Mesenchymal stem cell (in vitro differentiated cells and primary cell): ENCODE measurements at regions not wholly inside any gene's neighbourhood (a gene's known extent, or its start where the extent isn't known, plus 50 kb on each side); places are given as distances from the start of the nearest gene placed in this dataset.

Experiments
- DNase-seq: peaks from one replicate; pipeline ENCODE4 v3.0.0-alpha.2; 2013
- H2AFZ ChIP-seq: one replicate; pipeline ENCODE4 v1.6.1; 2013; ENCODE audit warnings: low read depth, mild to moderate bottlenecking, control low read depth, inconsistent platforms, low read length, moderate library complexity
- H2AK5ac ChIP-seq: 2 replicates; pipeline ENCODE4 v1.6.1; 2013; ENCODE audit warnings: low read length, moderate library complexity, mild to moderate bottlenecking, inconsistent platforms; ENCODE audit not compliant: severe bottlenecking
- H2BK120ac ChIP-seq: one replicate; pipeline ENCODE4 v1.6.1; 2013; ENCODE audit warnings: low read depth, mild to moderate bottlenecking, inconsistent platforms, low read length, moderate library complexity
- H2BK12ac ChIP-seq, 2 experiments: one replicate each; pipeline ENCODE4 v1.6.1; 2013; ENCODE audit warnings: inconsistent platforms in 2 of 2, low read length in 2 of 2, mild to moderate bottlenecking in 2 of 2, moderate library complexity in 2 of 2, control low read depth in 1 of 2
- H2BK15ac ChIP-seq: one replicate; pipeline ENCODE4 v1.6.1; 2013; ENCODE audit warnings: mild to moderate bottlenecking, low read depth, inconsistent platforms; ENCODE audit not compliant: poor library complexity, severe bottlenecking
- H2BK5ac ChIP-seq: 2 replicates; pipeline ENCODE4 v1.6.1; 2013; ENCODE audit warnings: low read depth, mild to moderate bottlenecking, low read length, control low read depth, inconsistent platforms; ENCODE audit not compliant: poor library complexity, severe bottlenecking
- H3K14ac ChIP-seq, 2 experiments: one replicate each; pipeline ENCODE4 v1.6.1; 2013; ENCODE audit warnings: inconsistent platforms in 2 of 2, low read length in 2 of 2, control low read depth in 1 of 2, mild to moderate bottlenecking in 1 of 2, moderate library complexity in 1 of 2
- H3K18ac ChIP-seq, 2 experiments: one replicate each; pipeline ENCODE4 v1.6.1; 2013; ENCODE audit warnings: inconsistent platforms in 2 of 2, low read length in 2 of 2, control low read depth in 1 of 2, low read depth in 1 of 2, mild to moderate bottlenecking in 1 of 2
- H3K23ac ChIP-seq, 2 experiments: one replicate each; pipeline ENCODE4 v1.6.1; 2013; ENCODE audit warnings: inconsistent platforms in 2 of 2, low read length in 2 of 2, mild to moderate bottlenecking in 2 of 2, moderate library complexity in 2 of 2, control low read depth in 1 of 2
- H3K27ac ChIP-seq: 2 replicates; pipeline ENCODE4 v1.5.1; 2013; ENCODE audit warnings: mild to moderate bottlenecking, moderate library complexity, low read length, control low read depth, inconsistent platforms; ENCODE audit not compliant: poor library complexity, severe bottlenecking
- H3K27me3 ChIP-seq, 2 experiments: 2 replicates each; pipeline versions ENCODE4 v1.6.1 to v1.7.0; 2013; ENCODE audit warnings: low read length in 2 of 2, mild to moderate bottlenecking in 2 of 2, moderate library complexity in 2 of 2, control low read depth in 1 of 2, inconsistent platforms in 1 of 2; ENCODE audit not compliant: control insufficient read depth in 1 of 2, insufficient read depth in 1 of 2
- H3K36me3 ChIP-seq, 2 experiments: 2 replicates each; pipeline versions ENCODE4 v1.6.1 to v1.7.0; 2013; ENCODE audit warnings: low read length in 2 of 2, control low read depth in 1 of 2, inconsistent platforms in 1 of 2, low read depth in 1 of 2, mild to moderate bottlenecking in 1 of 2; ENCODE audit not compliant: insufficient read depth in 2 of 2, control insufficient read depth in 1 of 2
- H3K4ac ChIP-seq, 2 experiments: one replicate each; pipeline ENCODE4 v1.6.1; 2013; ENCODE audit warnings: inconsistent platforms in 2 of 2, low read length in 2 of 2, mild to moderate bottlenecking in 2 of 2, moderate library complexity in 2 of 2, control low read depth in 1 of 2, low read depth in 1 of 2
- H3K4me1 ChIP-seq: 2 replicates; pipeline ENCODE4 v1.6.1; 2013; ENCODE audit warnings: low read depth, low read length, control low read depth; ENCODE audit not compliant: control insufficient read depth, insufficient read depth
- H3K4me2 ChIP-seq: 2 replicates; pipeline ENCODE4 v1.6.1; 2013; ENCODE audit warnings: low read length, mild to moderate bottlenecking, inconsistent platforms; ENCODE audit not compliant: poor library complexity, severe bottlenecking
- H3K4me3 ChIP-seq, 2 experiments: 2 replicates each; pipeline versions ENCODE4 v1.5.1 to v1.7.0; 2013; ENCODE audit warnings: low read length in 2 of 2, mild to moderate bottlenecking in 2 of 2, control low read depth in 1 of 2, low read depth in 1 of 2; ENCODE audit not compliant: insufficient read depth in 1 of 2
- H3K79me1 ChIP-seq: replicated peaks from 2 replicates; pipeline ENCODE4 v1.6.1; 2013; ENCODE audit warnings: mild to moderate bottlenecking, control low read depth, low read length, inconsistent platforms; ENCODE audit not compliant: poor library complexity, severe bottlenecking
- H3K9ac ChIP-seq: 2 replicates; pipeline ENCODE4 v1.7.0; 2013; ENCODE audit warnings: mild to moderate bottlenecking, low read length, moderate library complexity
- H3K9me3 ChIP-seq: 2 replicates; pipeline ENCODE4 v1.7.0; 2013; ENCODE audit warnings: mild to moderate bottlenecking, low read length; ENCODE audit not compliant: control insufficient read depth
- H4K8ac ChIP-seq: one replicate; pipeline ENCODE4 v1.6.1; 2013; ENCODE audit warnings: inconsistent platforms, mild to moderate bottlenecking, low read length, moderate library complexity
- H4K91ac ChIP-seq: one replicate; pipeline ENCODE4 v1.6.1; 2013; ENCODE audit warnings: mild to moderate bottlenecking, low read length, inconsistent platforms
- WGBS: methylation state at CpG from one replicate; pipeline ENCODE4 v1.1.7; 2013; ENCODE audit warnings: mixed read lengths; 5-methylcytosine and 5-hydroxymethylcytosine counted together

- Histone ChIP-seq H3K9me3 (no peaks in the 10 kb centered on the region), H2BK15ac (no peak overlapping the region), H3K4me1 (peaks cover 3% of the 10 kb centered on the region), H2AK5ac (no peak overlapping the region), H4K8ac (no peak overlapping the region), H3K4me2 (no peak overlapping the region), H3K79me1 (no peaks in the 10 kb centered on the region), H3K4me3 (no peak overlapping the region), H3K27me3 (no peaks in the 10 kb centered on the region), H2BK5ac (no peak overlapping the region), H3K9ac (no peak overlapping the region), H3K23ac (no peak overlapping the region), H2AFZ (no peak overlapping the region), H2BK12ac (no peak overlapping the region), H3K18ac (no peak overlapping the region), H3K36me3 (no peaks in the 10 kb centered on the region), H3K14ac (no peak overlapping the region), H3K4ac (no peak overlapping the region), H2BK120ac (no peak overlapping the region), H4K91ac (no peak overlapping the region), H3K27ac (no peak overlapping the region)
- no peak for DNase-seq
These were observed 125.5 kb upstream of the KCNJ16 start for GRCh38 chr17:69949496-69949895.

DNA sequence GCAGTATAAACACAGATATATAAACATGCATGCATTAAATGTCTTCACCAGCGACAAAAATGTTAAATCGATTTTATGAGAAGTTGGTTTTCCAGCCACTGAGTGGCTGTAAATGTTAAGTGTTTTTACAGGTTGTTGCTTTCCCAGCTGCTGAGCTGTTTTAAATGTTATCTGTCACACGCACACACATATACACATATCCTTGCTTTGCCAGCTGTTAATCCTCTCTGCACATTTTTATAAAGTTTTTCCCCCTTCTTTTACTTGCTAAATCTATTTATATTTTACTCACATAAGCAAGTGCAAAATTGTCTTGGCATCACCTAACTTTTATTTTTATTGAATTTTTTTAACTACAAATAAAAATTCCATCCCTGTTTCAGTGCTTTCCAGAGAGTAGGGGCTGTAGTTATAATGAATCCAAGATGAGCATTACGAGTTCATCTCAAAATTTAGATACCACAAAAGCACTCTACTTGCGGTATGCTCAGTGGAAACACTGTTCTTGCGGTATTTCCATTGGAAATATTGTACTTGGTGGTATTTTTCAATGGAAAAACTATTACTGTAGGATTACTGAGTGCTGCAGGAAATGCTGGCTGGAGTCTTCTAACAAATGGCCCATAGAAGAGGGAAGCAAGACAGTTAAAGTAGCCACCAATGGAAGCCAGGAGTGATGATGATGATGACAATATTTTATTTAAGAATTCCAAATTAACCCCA, 124.9 kb upstream of the KCNJ16 start:
- H3K4me2 ChIP-seq: no peak overlapping the region
- H3K36me3 ChIP-seq: no peaks in the 10 kb centered on the region
- no peak overlapping the region for H2BK120ac ChIP-seq
- H3K9ac ChIP-seq: no peak overlapping the region
- no peak overlapping the region for H2BK12ac ChIP-seq
- no peak overlapping the region for H2BK15ac ChIP-seq
- no peak overlapping the region for H3K4ac ChIP-seq
- no peak overlapping the region for H3K27ac ChIP-seq
- peak overlapping the region in 1 of 2 experiments; percentile 65 for H3K14ac ChIP-seq
- no peak for DNase-seq
- no peak overlapping the region for H2AK5ac ChIP-seq
- WGBS: 97% methylated on average over 4 of the region's 6 CpGs
- no peaks in the 10 kb centered on the region for H3K79me1 ChIP-seq
- no peak overlapping the region for H2BK5ac ChIP-seq
- H4K91ac ChIP-seq: no peak overlapping the region
- H3K27me3 ChIP-seq: no peaks in the 10 kb centered on the region
- H3K4me3 ChIP-seq: no peak overlapping the region
- no peak overlapping the region for H3K18ac ChIP-seq
- H3K9me3 ChIP-seq: no peaks in the 10 kb centered on the region
- H2AFZ ChIP-seq: no peak overlapping the region
- H4K8ac ChIP-seq: no peak overlapping the region
- H3K4me1 ChIP-seq: peaks cover 3% of the 10 kb centered on the region
- no peak overlapping the region for H3K23ac ChIP-seq

DNA sequence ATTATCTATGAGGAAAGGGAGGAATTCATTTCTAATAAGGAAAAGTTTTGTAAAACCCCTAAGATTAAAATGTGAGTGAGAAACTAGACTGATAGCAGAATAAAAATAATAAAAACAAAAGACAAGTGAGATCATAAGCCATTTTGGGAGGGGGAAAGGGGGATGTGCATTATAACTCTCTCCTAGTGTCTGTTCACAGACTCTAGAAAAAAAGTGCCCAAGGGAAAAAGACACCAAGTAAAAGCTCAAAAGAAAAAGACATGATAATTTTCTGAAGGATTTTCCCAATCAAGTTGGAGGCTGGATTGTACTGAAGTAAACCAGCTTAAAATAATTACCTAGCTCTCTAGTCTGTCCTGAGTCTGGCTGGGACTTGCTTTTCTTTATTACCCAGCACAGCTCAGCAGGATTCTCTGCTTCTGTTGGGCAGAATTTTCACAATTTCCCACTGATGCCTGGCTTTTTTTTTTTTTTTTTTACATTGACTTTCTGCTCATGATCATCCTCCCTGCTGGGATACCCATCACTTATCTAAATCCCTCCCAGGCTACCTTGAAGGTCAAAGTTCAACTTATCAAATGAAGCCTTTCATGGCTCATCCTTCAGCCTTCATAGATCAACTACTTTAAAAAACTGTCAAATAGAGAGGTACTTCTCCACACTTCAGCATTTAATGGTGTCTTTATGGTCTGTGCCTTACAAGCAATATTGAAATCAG, 124.2 kb upstream of the KCNJ16 start:
- H3K4me1 ChIP-seq: peaks cover 3% of the 10 kb centered on the region
- no peaks in the 10 kb centered on the region for H3K36me3 ChIP-seq
- H4K8ac ChIP-seq: no peak overlapping the region
- no peaks in the 10 kb centered on the region for H3K9me3 ChIP-seq
- H3K27ac ChIP-seq: no peak overlapping the region
- no peak overlapping the region for H2BK15ac ChIP-seq
- no peak overlapping the region for H3K4me2 ChIP-seq
- DNase-seq: no peak
- no peak overlapping the region for H3K4ac ChIP-seq
- no peak overlapping the region for H4K91ac ChIP-seq
- H2BK12ac ChIP-seq: no peak overlapping the region
- H3K18ac ChIP-seq: no peak overlapping the region
- H2AFZ ChIP-seq: no peak overlapping the region
- H2BK5ac ChIP-seq: no peak overlapping the region
- no peak overlapping the region for H2BK120ac ChIP-seq
- H3K9ac ChIP-seq: no peak overlapping the region
- no peaks in the 10 kb centered on the region for H3K79me1 ChIP-seq
- H3K27me3 ChIP-seq: no peaks in the 10 kb centered on the region
- no peak overlapping the region for H3K4me3 ChIP-seq
- H2AK5ac ChIP-seq: no peak overlapping the region
- no peak overlapping the region for H3K14ac ChIP-seq
- H3K23ac ChIP-seq: no peak overlapping the region

GRCh38 chr17:69954241-69954925, 120.6 kb upstream of the KCNJ16 start:
- Histone ChIP-seq H3K9me3 (no peaks in the 10 kb centered on the region), H2AK5ac (no peak overlapping the region), H3K9ac (no peak overlapping the region), H3K4me2 (no peak overlapping the region), H3K4me3 (no peak overlapping the region), H3K79me1 (no peaks in the 10 kb centered on the region), H3K27me3 (no peaks in the 10 kb centered on the region), H2BK5ac (no peak overlapping the region), H3K4me1 (no peaks in the 10 kb centered on the region), H3K23ac (no peak overlapping the region), H2BK12ac (no peak overlapping the region), H3K36me3 (no peaks in the 10 kb centered on the region), H4K8ac (no peak overlapping the region), H2BK120ac (no peak overlapping the region), H3K14ac (no peak overlapping the region), H3K18ac (no peak overlapping the region), H2AFZ (no peak overlapping the region), H3K27ac (no peak overlapping the region), H2BK15ac (no peak overlapping the region), H3K4ac (no peak overlapping the region), H4K91ac (no peak overlapping the region)
- DNase-seq: no peak
- WGBS: no CpG with 5 or more reads among the region's 3 CpGs
